Panc1 (cell line): ENCODE measurements at regions not wholly inside any gene's neighbourhood (a gene's known extent, or its start where the extent isn't known, plus 50 kb on each side); places are given as distances from the start of the nearest gene placed in this dataset.

Experiments used
- ATAC-seq: fragments of 200-7000 bp; cut with Tn5 transposase; 2 replicates; pipeline ENCODE4 v1.9.1; 2020; ENCODE audit warnings: mild to moderate bottlenecking, moderate library complexity
- BruUV-seq: library from RNA; stranded (reverse); fragments of 400-500 nt; replicated peaks from 2 replicates; lab custom pipeline; 2021; lab: Mats Ljungman, UMichigan
- CTCF ChIA-PET: fragments of 300-600 bp; sonication (Branson Sonifier 250); formaldehyde crosslinking; loops from one replicate; lab custom pipeline; 2022; ENCODE audit warnings: antibody characterized with exemption; lab: Charles Lee
- POLR2A ChIA-PET: fragments of 300-600 bp; sonication (Branson Sonifier 250); formaldehyde crosslinking; loops from one replicate; lab custom pipeline; 2022; ENCODE audit warnings: antibody characterized with exemption; lab: Charles Lee
- DNase-seq: peaks from one replicate; pipeline ENCODE4 v3.0.0-alpha.2; 2010; ENCODE audit warnings: low read depth, low spot score
- H3K27ac ChIP-seq: 2 replicates; pipeline ENCODE4 v1.5.1; 2011; ENCODE audit warnings: mild to moderate bottlenecking, low read length, inconsistent platforms
- H3K27me3 ChIP-seq: fragments of 200-500 bp; sonication (Bioruptor generic); 2 replicates; pipeline ENCODE4 v1.6.0; 2014; ENCODE audit warnings: low read length, inconsistent platforms; ENCODE audit not compliant: control insufficient read depth, insufficient read depth
- H3K36me3 ChIP-seq: fragments of 200-500 bp; sonication (Bioruptor generic); 2 replicates; pipeline ENCODE4 v1.5.1; 2014; ENCODE audit warnings: inconsistent platforms, mild to moderate bottlenecking, low read length, moderate library complexity; ENCODE audit not compliant: control insufficient read depth, insufficient read depth
- H3K4me1 ChIP-seq: 2 replicates; pipeline ENCODE4 v1.5.1; 2011; ENCODE audit warnings: inconsistent platforms, mild to moderate bottlenecking, low read length, moderate library complexity; ENCODE audit not compliant: control insufficient read depth, insufficient read depth
- H3K4me3 ChIP-seq, 2 experiments: 2 replicates each; pipeline ENCODE4 v1.5.1; 2011 to 2012; ENCODE audit warnings: low read depth in 2 of 2, low read length in 2 of 2, mild to moderate bottlenecking in 2 of 2, inconsistent platforms in 1 of 2, moderate library complexity in 1 of 2
- H3K9me3 ChIP-seq: fragments of 200-500 bp; sonication (Bioruptor generic); 2 replicates; pipeline ENCODE4 v1.5.1; 2014; ENCODE audit warnings: low read depth, mild to moderate bottlenecking, inconsistent platforms, low read length, moderate library complexity; ENCODE audit not compliant: control insufficient read depth, insufficient read depth
- POLR2AphosphoS5 ChIP-seq: IDR thresholded peaks from 2 replicates; pipeline ENCODE4 v1.6.1; 2012; ENCODE audit warnings: mild to moderate bottlenecking, low read depth, low read length, moderate library complexity
- SIN3A ChIP-seq: IDR thresholded peaks from 2 replicates; pipeline ENCODE4 v1.6.1; 2012; ENCODE audit warnings: low read depth, mild to moderate bottlenecking, low read length, moderate library complexity, borderline replicate concordance; ENCODE audit not compliant: insufficient read depth
- TCF7L2 ChIP-seq: IDR thresholded peaks from 2 replicates; pipeline ENCODE4 v1.6.1; 2011; ENCODE audit warnings: mild to moderate bottlenecking, low read depth, low read length, inconsistent platforms
- in situ Hi-C: cut with HindIII; loops from 2 replicates; pipeline ENCODE4 v1.10.0; 2016; ENCODE audit warnings: low sequenced_read_pairs, low pct_unique_long_range_greater_than_20kb
- intact Hi-C: fragments of 100-400 bp; cut with micrococcal nuclease; formaldehyde crosslinking; loops from one replicate; pipeline ENCODE4 v1.10.0; 2022; ENCODE audit not compliant: unreplicated experiment
- TF ChIP-seq, protein P1 (sequence below), 2 experiments: IDR thresholded peaks; 2 replicates each; pipeline ENCODE4 v1.6.1; 2011 to 2012; ENCODE audit warnings: low read depth in 2 of 2, control low read depth in 1 of 2, low read length in 1 of 2, mild to moderate bottlenecking in 1 of 2, moderate library complexity in 1 of 2; ENCODE audit not compliant: insufficient read depth in 1 of 2
- TF ChIP-seq, protein P2 (sequence below): fragments of 450-650 bp; IDR thresholded peaks from 2 replicates; pipeline ENCODE4 v1.5.1; 2017; ENCODE audit warnings: mild to moderate bottlenecking

DNA sequence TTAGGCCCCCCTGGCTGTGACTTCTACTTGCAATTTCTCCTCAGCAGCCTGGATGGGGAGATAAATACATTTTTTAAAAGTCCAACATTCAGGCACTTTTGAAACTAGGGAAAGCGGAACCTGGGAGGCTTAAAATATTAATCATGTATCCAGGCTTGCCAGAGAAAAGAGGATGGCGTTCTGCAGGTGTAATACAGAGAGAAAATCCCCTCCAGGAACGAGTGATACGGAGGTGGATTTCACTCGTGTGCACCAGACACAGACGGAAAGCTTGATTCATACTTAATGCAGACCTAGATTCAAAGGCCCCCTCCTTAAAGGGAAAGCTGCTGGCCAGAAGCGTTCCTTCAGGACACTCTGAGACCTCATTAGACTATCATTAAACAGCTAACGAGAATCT, 354.0 kb upstream of the BOD1L1 start:
- TF ChIP-seq TCF7L2: no peak
- TF ChIP-seq POLR2AphosphoS5: no peak
- TF ChIP-seq, protein P1, sequence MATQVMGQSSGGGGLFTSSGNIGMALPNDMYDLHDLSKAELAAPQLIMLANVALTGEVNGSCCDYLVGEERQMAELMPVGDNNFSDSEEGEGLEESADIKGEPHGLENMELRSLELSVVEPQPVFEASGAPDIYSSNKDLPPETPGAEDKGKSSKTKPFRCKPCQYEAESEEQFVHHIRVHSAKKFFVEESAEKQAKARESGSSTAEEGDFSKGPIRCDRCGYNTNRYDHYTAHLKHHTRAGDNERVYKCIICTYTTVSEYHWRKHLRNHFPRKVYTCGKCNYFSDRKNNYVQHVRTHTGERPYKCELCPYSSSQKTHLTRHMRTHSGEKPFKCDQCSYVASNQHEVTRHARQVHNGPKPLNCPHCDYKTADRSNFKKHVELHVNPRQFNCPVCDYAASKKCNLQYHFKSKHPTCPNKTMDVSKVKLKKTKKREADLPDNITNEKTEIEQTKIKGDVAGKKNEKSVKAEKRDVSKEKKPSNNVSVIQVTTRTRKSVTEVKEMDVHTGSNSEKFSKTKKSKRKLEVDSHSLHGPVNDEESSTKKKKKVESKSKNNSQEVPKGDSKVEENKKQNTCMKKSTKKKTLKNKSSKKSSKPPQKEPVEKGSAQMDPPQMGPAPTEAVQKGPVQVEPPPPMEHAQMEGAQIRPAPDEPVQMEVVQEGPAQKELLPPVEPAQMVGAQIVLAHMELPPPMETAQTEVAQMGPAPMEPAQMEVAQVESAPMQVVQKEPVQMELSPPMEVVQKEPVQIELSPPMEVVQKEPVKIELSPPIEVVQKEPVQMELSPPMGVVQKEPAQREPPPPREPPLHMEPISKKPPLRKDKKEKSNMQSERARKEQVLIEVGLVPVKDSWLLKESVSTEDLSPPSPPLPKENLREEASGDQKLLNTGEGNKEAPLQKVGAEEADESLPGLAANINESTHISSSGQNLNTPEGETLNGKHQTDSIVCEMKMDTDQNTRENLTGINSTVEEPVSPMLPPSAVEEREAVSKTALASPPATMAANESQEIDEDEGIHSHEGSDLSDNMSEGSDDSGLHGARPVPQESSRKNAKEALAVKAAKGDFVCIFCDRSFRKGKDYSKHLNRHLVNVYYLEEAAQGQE (IDR thresholded peaks at IDR 0.05; ENCODE audit: insufficient read depth in 1 of 2, low read depth in 2 of 2, low read length in 1 of 2): no peak
- TF ChIP-seq, protein P2, sequence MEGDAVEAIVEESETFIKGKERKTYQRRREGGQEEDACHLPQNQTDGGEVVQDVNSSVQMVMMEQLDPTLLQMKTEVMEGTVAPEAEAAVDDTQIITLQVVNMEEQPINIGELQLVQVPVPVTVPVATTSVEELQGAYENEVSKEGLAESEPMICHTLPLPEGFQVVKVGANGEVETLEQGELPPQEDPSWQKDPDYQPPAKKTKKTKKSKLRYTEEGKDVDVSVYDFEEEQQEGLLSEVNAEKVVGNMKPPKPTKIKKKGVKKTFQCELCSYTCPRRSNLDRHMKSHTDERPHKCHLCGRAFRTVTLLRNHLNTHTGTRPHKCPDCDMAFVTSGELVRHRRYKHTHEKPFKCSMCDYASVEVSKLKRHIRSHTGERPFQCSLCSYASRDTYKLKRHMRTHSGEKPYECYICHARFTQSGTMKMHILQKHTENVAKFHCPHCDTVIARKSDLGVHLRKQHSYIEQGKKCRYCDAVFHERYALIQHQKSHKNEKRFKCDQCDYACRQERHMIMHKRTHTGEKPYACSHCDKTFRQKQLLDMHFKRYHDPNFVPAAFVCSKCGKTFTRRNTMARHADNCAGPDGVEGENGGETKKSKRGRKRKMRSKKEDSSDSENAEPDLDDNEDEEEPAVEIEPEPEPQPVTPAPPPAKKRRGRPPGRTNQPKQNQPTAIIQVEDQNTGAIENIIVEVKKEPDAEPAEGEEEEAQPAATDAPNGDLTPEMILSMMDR: no peak
- TF ChIP-seq SIN3A: no peak
- intact Hi-C loops: no loop called here
- DNase-seq (no peak), ATAC-seq (no peak)
- H3K27ac ChIP-seq: no peak overlapping the region
- H3K27me3 ChIP-seq: no peaks in the 10 kb centered on the region
- H3K4me1 ChIP-seq: no peaks in the 10 kb centered on the region
- no peaks in the 10 kb centered on the region for H3K9me3 ChIP-seq
- no TSS peak for BruUV-seq
- ChIA-PET POLR2A (no interaction called here), CTCF (no interaction called here)
- no peak overlapping the region for H3K4me3 ChIP-seq
- H3K36me3 ChIP-seq: no peaks in the 10 kb centered on the region
- in situ Hi-C loops: no loop called here

- no peak overlapping the region for H3K4me3 ChIP-seq
- ChIA-PET POLR2A (no interaction called here), CTCF (no interaction called here)
- ATAC-seq: no peak
- intact Hi-C loops (no loop called here), in situ Hi-C loops (no loop called here)
- H3K4me1 ChIP-seq: no peaks in the 10 kb centered on the region
- no peaks in the 10 kb centered on the region for H3K36me3 ChIP-seq
- TF ChIP-seq, protein P2: no peak
- no peak for TF ChIP-seq TCF7L2
- BruUV-seq: no TSS peak
- H3K27me3 ChIP-seq: no peaks in the 10 kb centered on the region
- H3K27ac ChIP-seq: no peak overlapping the region
- no peaks in the 10 kb centered on the region for H3K9me3 ChIP-seq
- no peak for DNase-seq
Measured at GRCh38 chr4:13982010-13982409, 354.5 kb upstream of the BOD1L1 start.
